HG02852 (cell line): ENCODE measurements at regions not wholly inside any gene's neighbourhood (a gene's known extent, or its start where the extent isn't known, plus 50 kb on each side); places are given as distances from the start of the nearest gene placed in this dataset.

Experiments used
- ATAC-seq: cut with Tn5 transposase; IDR thresholded peaks from one replicate; pipeline ENCODE4 v1.9.1; 2021; ENCODE audit warnings: mild to moderate bottlenecking, moderate library complexity; ENCODE audit not compliant: unreplicated experiment

- no peak for ATAC-seq
These were observed 570.2 kb downstream of the UTRN start for GRCh38 chr6:144855375-144855774.

DNA sequence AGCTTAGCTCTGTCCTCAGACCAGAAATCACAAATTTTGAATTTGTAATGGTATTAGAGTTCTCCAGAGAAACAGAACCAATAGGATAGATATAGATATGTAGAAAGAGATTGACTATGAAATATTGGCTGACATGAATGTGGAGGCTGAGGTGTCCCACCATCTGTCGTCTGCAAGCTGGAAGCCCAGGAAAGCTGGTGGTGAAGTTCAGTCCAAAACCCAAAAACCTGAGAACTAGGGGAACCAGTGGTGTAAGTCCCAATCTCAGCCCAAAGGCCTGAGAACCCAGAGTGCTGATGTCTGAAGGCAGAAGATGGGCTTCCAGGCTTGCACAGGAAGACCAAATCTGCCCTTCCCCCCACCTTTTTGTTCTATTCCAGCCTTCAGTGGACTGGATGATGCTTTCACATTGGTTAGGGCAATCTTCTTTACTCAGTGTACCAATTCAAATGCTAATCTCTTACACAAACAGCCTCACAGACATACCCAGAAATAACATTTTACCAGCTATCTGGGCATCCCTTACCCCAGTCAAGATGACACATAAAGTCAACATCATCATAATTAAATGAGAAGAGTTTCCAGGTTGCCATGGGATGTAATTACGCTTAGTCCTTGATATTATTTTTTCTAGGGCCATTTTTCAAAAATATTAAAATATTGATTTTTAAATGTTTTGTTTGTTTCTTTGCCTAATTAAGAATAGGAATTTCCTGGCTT is 570.8 kb downstream of the UTRN start:
- ATAC-seq, result no peak

DNA sequence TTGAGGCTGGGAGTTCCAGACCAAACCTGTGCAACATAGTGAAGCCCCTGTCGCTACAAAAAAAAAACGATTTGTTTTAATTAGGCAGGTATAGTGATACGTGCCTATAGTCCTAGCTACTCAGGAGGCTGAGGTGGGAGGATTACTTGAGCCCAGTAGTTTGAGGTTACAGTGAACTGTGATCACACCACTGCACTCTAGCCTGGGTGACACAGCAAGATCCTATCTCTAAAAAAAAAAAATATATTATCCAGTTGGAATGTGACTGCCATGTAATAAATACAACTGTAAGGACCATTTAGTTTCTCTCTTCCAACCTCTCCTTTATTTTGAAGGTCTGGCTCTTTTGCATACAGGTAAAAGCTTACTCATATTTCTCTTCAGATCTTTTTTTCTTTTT is 571.5 kb downstream of the UTRN start:
- no peak for ATAC-seq

DNA sequence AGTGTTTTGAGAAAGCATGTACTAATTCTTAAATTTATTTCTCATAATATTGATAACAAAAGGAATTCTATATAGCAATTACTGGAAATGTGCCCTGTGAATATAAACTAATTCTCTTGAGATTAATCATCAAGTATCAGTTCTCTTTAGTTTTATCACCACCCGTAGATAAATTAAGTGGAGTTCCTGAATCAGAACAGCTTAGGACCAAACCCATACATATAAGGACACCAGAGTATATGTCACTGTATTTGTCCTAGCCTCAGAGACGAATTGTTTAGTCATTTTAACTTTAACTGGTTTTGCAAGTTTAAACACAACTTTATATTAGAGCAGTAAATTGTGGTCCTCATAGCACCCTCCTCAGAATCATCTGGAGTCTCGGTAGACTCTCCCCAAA is 572.0 kb downstream of the UTRN start:
- ATAC-seq, result no peak

GRCh38 chr6:144862769-144863168 is 577.6 kb downstream of the UTRN start:
- no peak for ATAC-seq

DNA sequence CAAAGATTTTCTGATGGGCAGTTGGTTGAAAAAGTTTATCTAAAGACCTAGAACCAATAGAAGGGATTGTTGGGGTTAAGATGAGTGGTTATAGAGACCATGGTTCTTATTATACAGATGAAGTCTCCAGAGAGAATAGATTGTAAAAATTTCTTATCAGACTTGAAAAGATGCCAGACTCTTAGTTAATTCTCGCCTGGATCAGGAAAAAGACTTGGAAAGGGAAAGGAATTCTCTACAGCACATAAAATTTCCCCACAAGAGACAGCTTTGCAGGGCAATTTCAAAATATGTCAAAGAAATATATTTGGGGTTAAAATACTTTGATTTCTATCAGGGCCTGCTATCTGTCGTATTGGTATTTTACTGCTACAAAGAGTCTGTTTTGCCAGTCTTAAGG is 582.6 kb downstream of the UTRN start:
- ATAC-seq, result no peak

- ATAC-seq, result no peak
These were observed 585.6 kb downstream of the UTRN start for GRCh38 chr6:144870782-144871181.

DNA sequence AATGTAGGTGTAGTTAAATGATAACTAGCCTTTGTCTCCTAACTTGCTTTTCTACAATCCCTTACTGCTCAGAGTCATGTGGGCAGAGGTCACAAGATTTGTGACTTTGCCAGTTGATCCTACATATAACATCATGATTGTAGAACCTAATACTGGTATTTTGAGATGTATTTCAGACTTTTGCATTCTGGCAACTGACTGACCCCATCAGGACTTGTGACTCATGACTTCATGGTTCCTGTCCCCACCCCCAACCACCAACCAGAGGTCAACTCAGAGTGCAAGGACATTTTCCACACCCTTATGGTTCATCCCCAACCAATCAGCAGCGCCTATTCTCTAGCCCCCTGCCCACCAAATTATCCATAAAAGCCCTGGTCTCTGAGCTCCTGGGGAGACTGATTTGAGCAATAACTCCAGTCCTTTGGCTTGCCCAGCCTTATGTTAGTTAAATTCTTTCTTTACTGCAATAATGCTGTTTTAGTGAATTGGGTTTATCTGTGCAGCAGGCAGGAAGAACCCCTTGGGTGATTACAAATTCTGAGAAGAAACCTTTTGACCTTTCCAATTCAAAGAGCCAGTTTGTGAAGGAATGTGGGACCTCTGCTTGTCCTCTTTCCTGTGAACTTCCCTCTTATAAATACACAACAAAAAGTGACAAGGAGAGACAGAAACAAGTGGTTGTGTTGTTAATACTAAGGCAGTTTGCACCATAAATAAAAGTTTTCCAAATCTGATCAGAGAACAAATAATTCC is 588.7 kb downstream of the UTRN start:
- no peak for ATAC-seq

DNA sequence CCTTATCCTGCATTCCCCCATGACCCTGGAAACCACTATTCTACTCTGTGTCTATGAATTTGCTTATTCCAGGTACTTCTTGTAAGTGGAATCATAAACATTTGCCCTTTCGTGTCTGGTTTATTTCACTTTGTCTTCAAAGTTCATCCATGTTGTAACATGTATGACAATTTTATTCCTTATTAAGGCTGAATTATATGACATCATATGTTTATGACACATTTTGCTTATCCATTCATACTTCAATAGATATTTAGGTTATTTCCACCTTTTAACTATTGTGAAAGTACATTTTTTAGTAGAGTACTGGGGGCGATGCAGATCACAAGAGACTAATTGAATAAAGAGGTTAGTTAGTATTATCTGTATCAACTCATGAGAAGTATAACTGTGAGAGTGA is 591.6 kb downstream of the UTRN start:
- ATAC-seq, result no peak

- no peak for ATAC-seq
These were observed 592.0 kb downstream of the UTRN start for GRCh38 chr6:144877118-144877517.

GRCh38 chr6:144878577-144878976 is 593.4 kb downstream of the UTRN start:
- no peak for ATAC-seq

DNA sequence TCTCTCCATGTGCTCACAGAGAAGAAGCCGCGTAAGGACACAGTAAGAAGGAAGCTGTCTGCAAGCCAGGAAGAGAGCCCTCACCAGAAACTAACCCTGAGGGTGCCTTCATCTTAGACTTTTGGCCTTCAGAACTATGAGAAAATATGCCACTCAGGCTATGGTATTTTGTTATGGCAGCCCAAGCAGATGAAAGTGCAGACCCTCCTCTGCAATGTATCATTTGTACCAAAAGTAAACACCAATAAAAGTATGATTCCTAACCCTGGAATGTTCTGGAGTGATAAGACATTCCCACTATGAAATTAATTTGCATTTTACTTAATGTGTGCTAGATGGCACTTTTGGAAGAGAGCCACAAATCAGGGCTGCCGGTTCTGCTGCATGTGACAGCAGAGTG is 594.3 kb downstream of the UTRN start:
- ATAC-seq, result no peak

GRCh38 chr6:144882425-144882824 is 597.3 kb downstream of the UTRN start:
- ATAC-seq, result no peak

DNA sequence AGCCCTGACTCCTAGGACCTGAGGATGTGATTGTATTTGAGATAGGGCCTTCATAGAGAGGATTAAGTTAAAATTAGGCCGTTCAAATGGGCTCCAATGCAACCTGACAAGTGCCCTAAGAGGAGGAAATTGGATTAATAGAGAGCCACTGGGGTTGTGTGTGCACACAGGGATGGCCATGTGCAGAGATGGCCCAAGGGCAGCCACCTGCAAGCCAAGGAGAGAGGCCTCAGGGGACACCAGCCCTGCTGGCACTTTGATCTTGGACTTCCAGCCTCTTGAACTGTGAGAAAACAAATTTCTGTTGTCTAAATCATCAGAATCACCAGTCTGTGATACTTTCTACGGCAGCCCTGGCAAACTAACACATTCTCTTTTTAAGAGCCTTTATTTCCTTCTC is 598.8 kb downstream of the UTRN start:
- ATAC-seq, result no peak

- no peak for ATAC-seq
These were observed 600.7 kb downstream of the UTRN start for GRCh38 chr6:144885817-144886216.

- no peak for ATAC-seq
These were observed 601.5 kb downstream of the UTRN start for GRCh38 chr6:144886682-144887081.

GRCh38 chr6:144888621-144889020 is 603.5 kb downstream of the UTRN start:
- no peak for ATAC-seq

DNA sequence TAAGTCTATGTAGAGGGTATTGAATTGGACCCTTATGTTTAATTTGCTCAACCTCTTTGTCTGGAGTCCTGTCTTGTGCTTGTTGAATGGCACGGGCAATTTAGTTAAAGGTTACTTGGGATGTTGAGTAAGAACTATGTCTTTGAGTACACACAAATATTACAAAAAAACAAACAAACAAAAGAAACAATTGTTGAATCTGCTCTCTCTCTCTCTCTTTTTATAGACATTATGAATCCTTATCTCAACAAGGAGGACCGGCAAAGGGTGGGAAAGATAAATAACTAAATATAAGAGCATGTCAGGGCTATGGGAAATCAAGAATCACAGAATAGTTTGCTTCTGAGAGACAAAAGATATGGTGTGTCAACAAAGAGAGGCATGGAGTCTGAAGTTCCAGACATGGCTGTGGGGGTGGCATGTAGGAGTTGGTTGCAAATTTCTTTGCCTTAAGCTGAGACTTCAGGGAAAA is 608.6 kb downstream of the UTRN start:
- no peak for ATAC-seq

GRCh38 chr6:144894240-144894639 is 609.1 kb downstream of the UTRN start:
- ATAC-seq, result no peak

GRCh38 chr6:144895313-144896278 is 610.5 kb downstream of the UTRN start:
- ATAC-seq, result no peak

DNA sequence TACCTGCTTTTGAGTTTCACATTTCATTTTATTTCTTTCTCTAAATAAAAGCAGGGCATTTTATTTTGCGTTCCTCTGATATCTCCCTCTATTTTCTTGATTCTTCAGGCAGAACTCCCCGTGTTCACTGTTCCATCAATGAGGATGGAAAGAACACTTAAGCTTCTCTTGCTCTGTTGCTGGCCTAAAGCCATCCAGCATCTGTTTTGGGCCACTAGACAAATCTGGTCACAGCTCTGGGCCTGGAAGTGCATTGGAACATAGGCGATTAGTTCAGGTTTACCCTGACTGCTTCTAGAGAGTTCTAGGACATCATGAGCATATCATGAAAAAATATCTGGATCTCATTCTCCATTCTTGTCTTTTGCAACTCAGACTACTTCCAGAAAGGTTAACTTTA is 611.2 kb downstream of the UTRN start:
- ATAC-seq, result no peak
